ENCODE measurements at regions not wholly inside any gene's neighbourhood (a gene's known extent, or its start where the extent isn't known, plus 50 kb on each side); places are given as distances from the start of the nearest gene placed in this dataset.
A peak's percentile ranks its signal among the peaks of the same experiment; 100 is the strongest.

DNA sequence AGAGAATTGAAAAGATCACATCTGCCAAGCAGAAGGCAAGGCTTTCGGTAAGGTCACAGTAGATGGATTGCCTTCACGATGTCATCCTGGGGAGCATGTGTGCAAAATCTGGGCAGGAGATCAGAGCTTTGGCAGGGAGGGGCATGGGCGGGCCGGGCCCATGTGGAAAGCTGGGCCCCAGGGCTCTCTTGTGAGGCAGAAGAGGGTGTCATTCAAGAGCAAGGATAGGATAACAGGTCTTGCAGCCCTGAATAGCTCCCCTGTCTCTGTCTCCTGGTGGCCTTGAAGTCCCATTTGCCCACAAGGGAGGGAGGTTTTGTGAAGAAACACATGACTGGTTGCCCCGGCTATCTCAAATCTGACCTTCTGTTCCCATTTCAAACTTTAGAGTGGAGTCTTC is 172.0 kb downstream of the OPA1 start:
- Histone ChIP-seq H3K27ac (peak overlapping the region; percentile 12), H3K36me3 (ENCODE audit: control insufficient read depth, insufficient read depth, low read length) (no peaks in the 10 kb centered on the region), H3K79me2 (no peaks in the 10 kb centered on the region)

GRCh38 chr3:193767353-193768069 is 174.5 kb downstream of the OPA1 start:
- Histone ChIP-seq H3K27me3 (ENCODE audit: control insufficient read depth, insufficient read depth, low read length) (no peaks in the 10 kb centered on the region), H3K4me2 (ENCODE audit: low read length) (no peak overlapping the region), H3K36me3 (ENCODE audit: control insufficient read depth, insufficient read depth, low read length) (no peaks in the 10 kb centered on the region), H3K4me3 (ENCODE audit: low read depth, low read length) (no peak overlapping the region), H3K9me3 (ENCODE audit: control insufficient read depth, low read length) (no peaks in the 10 kb centered on the region), H3K9ac (no peak overlapping the region), H3K27ac (no peak overlapping the region), H3K4me1 (peaks cover 37% of the 10 kb centered on the region), H2AFZ (no peak overlapping the region), H3K79me2 (no peaks in the 10 kb centered on the region)
- TF ChIP-seq, protein P1, sequence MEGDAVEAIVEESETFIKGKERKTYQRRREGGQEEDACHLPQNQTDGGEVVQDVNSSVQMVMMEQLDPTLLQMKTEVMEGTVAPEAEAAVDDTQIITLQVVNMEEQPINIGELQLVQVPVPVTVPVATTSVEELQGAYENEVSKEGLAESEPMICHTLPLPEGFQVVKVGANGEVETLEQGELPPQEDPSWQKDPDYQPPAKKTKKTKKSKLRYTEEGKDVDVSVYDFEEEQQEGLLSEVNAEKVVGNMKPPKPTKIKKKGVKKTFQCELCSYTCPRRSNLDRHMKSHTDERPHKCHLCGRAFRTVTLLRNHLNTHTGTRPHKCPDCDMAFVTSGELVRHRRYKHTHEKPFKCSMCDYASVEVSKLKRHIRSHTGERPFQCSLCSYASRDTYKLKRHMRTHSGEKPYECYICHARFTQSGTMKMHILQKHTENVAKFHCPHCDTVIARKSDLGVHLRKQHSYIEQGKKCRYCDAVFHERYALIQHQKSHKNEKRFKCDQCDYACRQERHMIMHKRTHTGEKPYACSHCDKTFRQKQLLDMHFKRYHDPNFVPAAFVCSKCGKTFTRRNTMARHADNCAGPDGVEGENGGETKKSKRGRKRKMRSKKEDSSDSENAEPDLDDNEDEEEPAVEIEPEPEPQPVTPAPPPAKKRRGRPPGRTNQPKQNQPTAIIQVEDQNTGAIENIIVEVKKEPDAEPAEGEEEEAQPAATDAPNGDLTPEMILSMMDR (IDR thresholded peaks at IDR 0.05): no peak

More for the DNA sequence above, 172.0 kb downstream of the OPA1 start:
- H3K4me3 ChIP-seq (ENCODE audit: low read depth, low read length): no peak overlapping the region
- peak overlapping the region; percentile 51 for H2AFZ ChIP-seq
- H3K4me1 ChIP-seq: peaks cover 31% of the 10 kb centered on the region
- no peaks in the 10 kb centered on the region for H3K27me3 ChIP-seq (ENCODE audit: control insufficient read depth, insufficient read depth, low read length)
- H3K9me3 ChIP-seq (ENCODE audit: control insufficient read depth, low read length): no peaks in the 10 kb centered on the region
- TF ChIP-seq, protein P1 (IDR thresholded peaks at IDR 0.05): no peak
- no peak overlapping the region for H3K4me2 ChIP-seq (ENCODE audit: low read length)
- no peak overlapping the region for H3K9ac ChIP-seq

DNA sequence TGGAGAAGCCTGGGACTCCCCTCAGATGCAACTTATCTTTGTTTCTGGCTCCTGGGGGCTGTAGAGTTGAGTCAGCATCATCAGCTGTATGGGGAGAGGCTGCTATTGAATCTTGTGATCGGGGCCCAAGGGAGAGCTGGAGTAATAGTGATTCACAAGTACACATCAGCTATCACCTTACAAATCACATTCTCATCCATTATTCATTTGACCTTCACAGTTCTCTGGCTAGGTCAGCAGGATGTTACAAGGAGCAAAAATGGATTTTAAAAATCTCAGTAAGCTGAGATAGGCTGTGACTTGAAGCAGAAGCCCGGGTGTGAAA is 175.0 kb downstream of the OPA1 start:
- H3K9ac ChIP-seq: no peak overlapping the region
- no peak overlapping the region for H3K4me2 ChIP-seq (ENCODE audit: low read length)
- no peaks in the 10 kb centered on the region for H3K36me3 ChIP-seq (ENCODE audit: control insufficient read depth, insufficient read depth, low read length)
- H3K27ac ChIP-seq: no peak overlapping the region
- TF ChIP-seq, protein P1 (IDR thresholded peaks at IDR 0.05): no peak
- no peaks in the 10 kb centered on the region for H3K79me2 ChIP-seq
- no peaks in the 10 kb centered on the region for H3K9me3 ChIP-seq (ENCODE audit: control insufficient read depth, low read length)
- H2AFZ ChIP-seq: no peak overlapping the region
- H3K4me3 ChIP-seq (ENCODE audit: low read depth, low read length): no peak overlapping the region
- no peaks in the 10 kb centered on the region for H3K27me3 ChIP-seq (ENCODE audit: control insufficient read depth, insufficient read depth, low read length)
- peaks cover 40% of the 10 kb centered on the region for H3K4me1 ChIP-seq

- H3K9me3 ChIP-seq (ENCODE audit: control insufficient read depth, low read length): no peaks in the 10 kb centered on the region
- H3K27ac ChIP-seq: no peak overlapping the region
- no peaks in the 10 kb centered on the region for H3K79me2 ChIP-seq
- H3K27me3 ChIP-seq (ENCODE audit: control insufficient read depth, insufficient read depth, low read length): no peaks in the 10 kb centered on the region
- no peak overlapping the region for H2AFZ ChIP-seq
- H3K36me3 ChIP-seq (ENCODE audit: control insufficient read depth, insufficient read depth, low read length): no peaks in the 10 kb centered on the region
- peaks cover 39% of the 10 kb centered on the region for H3K4me1 ChIP-seq
- H3K4me2 ChIP-seq (ENCODE audit: low read length): no peak overlapping the region
- H3K4me3 ChIP-seq (ENCODE audit: low read depth, low read length): no peak overlapping the region
- TF ChIP-seq, protein P1 (IDR thresholded peaks at IDR 0.05): no peak
- no peak overlapping the region for H3K9ac ChIP-seq
Measured at GRCh38 chr3:193769437-193769836, 176.4 kb downstream of the OPA1 start.

- Histone ChIP-seq H3K79me2 (no peaks in the 10 kb centered on the region), H3K9me3 (ENCODE audit: control insufficient read depth, low read length) (no peaks in the 10 kb centered on the region), H3K4me2 (ENCODE audit: low read length) (no peak overlapping the region), H3K27ac (no peak overlapping the region), H3K9ac (no peak overlapping the region), H3K4me3 (ENCODE audit: low read depth, low read length) (no peak overlapping the region), H2AFZ (no peak overlapping the region), H3K27me3 (ENCODE audit: control insufficient read depth, insufficient read depth, low read length) (no peaks in the 10 kb centered on the region), H3K4me1 (peaks cover 25% of the 10 kb centered on the region), H3K36me3 (ENCODE audit: control insufficient read depth, insufficient read depth, low read length) (no peaks in the 10 kb centered on the region)
- TF ChIP-seq, protein P1 (IDR thresholded peaks at IDR 0.05): no peak
Measured at GRCh38 chr3:193771011-193771652, 178.1 kb downstream of the OPA1 start.
